SK-N-SH (cell line): ENCODE measurements at regions not wholly inside any gene's neighbourhood (a gene's known extent, or its start where the extent isn't known, plus 50 kb on each side); places are given as distances from the start of the nearest gene placed in this dataset.

Experiments used
- CTCF ChIP-seq: fragments of 200-600 bp; sonication (generic); IDR thresholded peaks from 2 replicates; pipeline ENCODE4 v1.6.1; 2017; ENCODE audit warnings: antibody characterized with exemption, mild to moderate bottlenecking, moderate library complexity
- ELF1 ChIP-seq: IDR thresholded peaks from 2 replicates; pipeline ENCODE4 v1.4.0; 2012
- EP300 ChIP-seq, 2 experiments: IDR thresholded peaks; 2 replicates each; pipeline versions ENCODE4 v1.4.0 to v1.6.1; 2012; ENCODE audit warnings: borderline replicate concordance in 1 of 2, low read depth in 1 of 2, low read length in 1 of 2
- EZH2phosphoT487 ChIP-seq: fragments of 200-600 bp; sonication (generic); IDR thresholded peaks from 2 replicates; pipeline ENCODE4 v1.6.1; 2017; ENCODE audit warnings: low read depth, mixed run types, mild to moderate bottlenecking, antibody characterized with exemption, moderate library complexity, borderline replicate concordance
- FOXM1 ChIP-seq: IDR thresholded peaks from 2 replicates; pipeline ENCODE4 v1.4.0; 2012; ENCODE audit warnings: low read depth, mild to moderate bottlenecking
- GABPA ChIP-seq: IDR thresholded peaks from 2 replicates; pipeline ENCODE4 v1.4.0; 2012; ENCODE audit warnings: low read depth, mild to moderate bottlenecking
- JUND ChIP-seq: IDR thresholded peaks from 2 replicates; pipeline ENCODE4 v1.4.0; 2012
- MAX ChIP-seq: IDR thresholded peaks from 2 replicates; pipeline ENCODE4 v1.4.0; 2012; ENCODE audit warnings: low read depth
- NRF1 ChIP-seq: IDR thresholded peaks from 2 replicates; pipeline ENCODE4 v1.6.1; 2012; ENCODE audit warnings: low read depth, mild to moderate bottlenecking, low read length
- POLR2AphosphoS5 ChIP-seq: IDR thresholded peaks from 2 replicates; pipeline ENCODE4 v1.6.1; 2012; ENCODE audit warnings: low read depth, low read length
- REST ChIP-seq: IDR thresholded peaks from 2 replicates; pipeline ENCODE4 v1.6.1; 2012; ENCODE audit warnings: mild to moderate bottlenecking, low read depth, low read length, moderate library complexity
- SIN3A ChIP-seq: IDR thresholded peaks from 2 replicates; pipeline ENCODE4 v1.6.1; 2012; ENCODE audit warnings: low read depth, mild to moderate bottlenecking, low read length, moderate library complexity, borderline replicate concordance
- TAF1 ChIP-seq: IDR thresholded peaks from 2 replicates; pipeline ENCODE4 v1.6.1; 2012; ENCODE audit warnings: low read depth, mild to moderate bottlenecking, low read length, moderate library complexity, borderline replicate concordance
- ZBTB33 ChIP-seq: IDR thresholded peaks from 2 replicates; pipeline ENCODE4 v1.4.0; 2012; ENCODE audit warnings: low read depth, borderline replicate concordance

- no peak for TF ChIP-seq MAX
- TF ChIP-seq GABPA, result no peak
- no peak for TF ChIP-seq FOXM1
- TF ChIP-seq CTCF, result no peak
- TF ChIP-seq TAF1, result no peak
- TF ChIP-seq SIN3A, result no peak
- no peak for TF ChIP-seq ZBTB33
- TF ChIP-seq EZH2phosphoT487, result no peak
- TF ChIP-seq EP300 (IDR thresholded peaks at IDR 0.05; ENCODE audit: borderline replicate concordance in 1 of 2, low read depth in 1 of 2, low read length in 1 of 2), result no peak
- TF ChIP-seq NRF1, result no peak
- no peak for TF ChIP-seq ELF1
- TF ChIP-seq REST, result no peak
- no peak for TF ChIP-seq POLR2AphosphoS5
- no peak for TF ChIP-seq JUND
Observed at GRCh38 chr3:29004885-29005599, 275.8 kb upstream of the RBMS3 start.
